PC-3 (cell line): ENCODE measurements at regions not wholly inside any gene's neighbourhood (a gene's known extent, or its start where the extent isn't known, plus 50 kb on each side); places are given as distances from the start of the nearest gene placed in this dataset.

Experiments used
- ATAC-seq: fragments of 200-7000 bp; cut with Tn5 transposase; 2 replicates; pipeline ENCODE4 v1.9.1; 2020; ENCODE audit warnings: mild to moderate bottlenecking, moderate library complexity
- BruUV-seq: library from RNA; stranded (reverse); fragments of 400-500 nt; replicated peaks from 2 replicates; lab custom pipeline; 2021; lab: Mats Ljungman, UMichigan
- CTCF ChIA-PET: fragments of 300-600 bp; sonication (Branson Sonifier 250); formaldehyde crosslinking; loops from one replicate; lab custom pipeline; 2022; ENCODE audit warnings: antibody characterized with exemption; lab: Charles Lee
- POLR2A ChIA-PET: fragments of 300-600 bp; sonication (Branson Sonifier 250); formaldehyde crosslinking; loops from one replicate; lab custom pipeline; 2022; ENCODE audit warnings: antibody characterized with exemption; ENCODE audit not compliant: unreplicated experiment; lab: Charles Lee
- DNase-seq: peaks from one replicate; pipeline ENCODE4 v3.0.0-alpha.2; 2015
- H2AFZ ChIP-seq: fragments of 300-600 bp; sonication (generic); 2 replicates; pipeline ENCODE4 v1.6.0; 2016; ENCODE audit warnings: antibody characterized with exemption, low read length
- H3F3A ChIP-seq: fragments of 300-600 bp; sonication (generic); one replicate; pipeline ENCODE4 v1.6.0; 2017; ENCODE audit warnings: antibody characterized with exemption, low read length, control low read depth, mild to moderate bottlenecking; ENCODE audit not compliant: unreplicated experiment
- H3K27ac ChIP-seq: fragments of 300-600 bp; sonication (generic); 2 replicates; pipeline ENCODE4 v1.5.1; 2016; ENCODE audit warnings: mild to moderate bottlenecking, low read length
- H3K27me3 ChIP-seq: fragments of 300-600 bp; sonication (generic); 2 replicates; pipeline ENCODE4 v1.6.1; 2016; ENCODE audit warnings: low read length, mixed read lengths
- H3K36me3 ChIP-seq: fragments of 300-600 bp; sonication (generic); 2 replicates; pipeline ENCODE4 v1.6.1; 2016; ENCODE audit warnings: low read depth, mixed run types, low read length, mixed read lengths
- H3K4me1 ChIP-seq: fragments of 300-600 bp; sonication (generic); 2 replicates; pipeline ENCODE4 v1.5.1; 2016; ENCODE audit warnings: low read length; ENCODE audit not compliant: insufficient read depth
- H3K4me2 ChIP-seq: fragments of 300-600 bp; sonication (generic); 2 replicates; pipeline ENCODE4 v1.6.0; 2016; ENCODE audit warnings: low read length
- H3K4me3 ChIP-seq: fragments of 300-600 bp; sonication (generic); 2 replicates; pipeline ENCODE4 v1.5.1; 2016; ENCODE audit warnings: mild to moderate bottlenecking, low read length, mixed read lengths
- H3K79me2 ChIP-seq: fragments of 300-600 bp; sonication (generic); 2 replicates; pipeline ENCODE4 v1.6.1; 2017; ENCODE audit warnings: low read length, mixed read lengths
- H3K9ac ChIP-seq: fragments of 300-600 bp; sonication (generic); 2 replicates; pipeline ENCODE4 v1.6.0; 2016; ENCODE audit warnings: mild to moderate bottlenecking, low read length
- H3K9me2 ChIP-seq: fragments of 300-600 bp; sonication (generic); replicated peaks from 2 replicates; pipeline ENCODE4 v1.6.1; 2016; ENCODE audit warnings: mixed run types, low read length, mixed read lengths
- H3K9me3 ChIP-seq: fragments of 300-600 bp; sonication (generic); 2 replicates; pipeline ENCODE4 v1.6.1; 2016; ENCODE audit warnings: low read length, mixed read lengths
- H4K20me1 ChIP-seq: fragments of 300-600 bp; sonication (generic); 2 replicates; pipeline ENCODE4 v1.6.1; 2016; ENCODE audit warnings: low read length, mixed read lengths
- EZH2 ChIP-seq: fragments of 300-600 bp; sonication (generic); IDR thresholded peaks from one replicate; pipeline ENCODE4 v1.6.1; 2017; ENCODE audit warnings: antibody characterized with exemption, mild to moderate bottlenecking, low read length; ENCODE audit not compliant: unreplicated experiment
- EZH2phosphoT487 ChIP-seq: fragments of 300-600 bp; sonication (generic); IDR thresholded peaks from 2 replicates; pipeline ENCODE4 v1.6.1; 2018; ENCODE audit warnings: mild to moderate bottlenecking, antibody characterized with exemption, low read length, borderline replicate concordance
- intact Hi-C: fragments of 100-400 bp; cut with micrococcal nuclease; formaldehyde crosslinking; loops from 2 replicates; pipeline ENCODE4 v1.9.0; 2023
- TF ChIP-seq, protein P1 (sequence below): fragments of 300-600 bp; sonication (generic); conservative IDR thresholded peaks from 2 replicates; pipeline ENCODE4 v1.5.1; 2017; ENCODE audit warnings: antibody characterized with exemption, low read depth, mild to moderate bottlenecking, low read length

DNA sequence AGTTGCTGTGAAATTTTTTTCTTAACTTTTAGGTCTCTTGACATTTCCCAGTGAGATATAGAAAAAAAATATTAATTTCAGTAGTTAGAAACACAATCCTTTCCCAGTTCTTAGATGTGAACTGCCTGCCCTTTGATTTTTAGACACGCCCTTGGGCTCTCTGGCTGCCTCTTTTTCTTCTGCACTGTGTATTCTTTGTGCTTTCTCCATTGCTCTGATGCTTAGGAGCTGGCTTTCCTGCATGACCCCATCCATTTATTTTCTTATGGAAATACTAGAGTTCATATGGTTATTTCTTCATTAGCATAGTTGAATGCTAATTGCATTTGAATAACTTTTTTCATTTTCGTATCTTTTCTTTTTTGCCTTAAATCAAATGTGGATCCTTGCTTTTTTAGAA, 224.9 kb upstream of the SMIM31 start:
- BruUV-seq = no TSS peak
- no peaks in the 10 kb centered on the region for H3K9me2 ChIP-seq
- H3K79me2 ChIP-seq = no peaks in the 10 kb centered on the region
- H2AFZ ChIP-seq = no peak overlapping the region
- H3K9me3 ChIP-seq = no peaks in the 10 kb centered on the region
- no peaks in the 10 kb centered on the region for H3F3A ChIP-seq
- no peak overlapping the region for H3K27ac ChIP-seq
- no peaks in the 10 kb centered on the region for H3K4me1 ChIP-seq
- no peak overlapping the region for H3K4me2 ChIP-seq
- CTCF ChIA-PET = no interaction called here
- intact Hi-C loops = no loop called here
- no peaks in the 10 kb centered on the region for H4K20me1 ChIP-seq
- no peak overlapping the region for H3K9ac ChIP-seq
- no peak for TF ChIP-seq EZH2phosphoT487
- TF ChIP-seq, protein P1, sequence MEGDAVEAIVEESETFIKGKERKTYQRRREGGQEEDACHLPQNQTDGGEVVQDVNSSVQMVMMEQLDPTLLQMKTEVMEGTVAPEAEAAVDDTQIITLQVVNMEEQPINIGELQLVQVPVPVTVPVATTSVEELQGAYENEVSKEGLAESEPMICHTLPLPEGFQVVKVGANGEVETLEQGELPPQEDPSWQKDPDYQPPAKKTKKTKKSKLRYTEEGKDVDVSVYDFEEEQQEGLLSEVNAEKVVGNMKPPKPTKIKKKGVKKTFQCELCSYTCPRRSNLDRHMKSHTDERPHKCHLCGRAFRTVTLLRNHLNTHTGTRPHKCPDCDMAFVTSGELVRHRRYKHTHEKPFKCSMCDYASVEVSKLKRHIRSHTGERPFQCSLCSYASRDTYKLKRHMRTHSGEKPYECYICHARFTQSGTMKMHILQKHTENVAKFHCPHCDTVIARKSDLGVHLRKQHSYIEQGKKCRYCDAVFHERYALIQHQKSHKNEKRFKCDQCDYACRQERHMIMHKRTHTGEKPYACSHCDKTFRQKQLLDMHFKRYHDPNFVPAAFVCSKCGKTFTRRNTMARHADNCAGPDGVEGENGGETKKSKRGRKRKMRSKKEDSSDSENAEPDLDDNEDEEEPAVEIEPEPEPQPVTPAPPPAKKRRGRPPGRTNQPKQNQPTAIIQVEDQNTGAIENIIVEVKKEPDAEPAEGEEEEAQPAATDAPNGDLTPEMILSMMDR = no peak
- TF ChIP-seq EZH2 = no peak
- ATAC-seq (no peak), DNase-seq (no peak)
- H3K27me3 ChIP-seq = no peaks in the 10 kb centered on the region
- H3K36me3 ChIP-seq = no peaks in the 10 kb centered on the region
- POLR2A ChIA-PET = no interaction called here
- no peak overlapping the region for H3K4me3 ChIP-seq

DNA sequence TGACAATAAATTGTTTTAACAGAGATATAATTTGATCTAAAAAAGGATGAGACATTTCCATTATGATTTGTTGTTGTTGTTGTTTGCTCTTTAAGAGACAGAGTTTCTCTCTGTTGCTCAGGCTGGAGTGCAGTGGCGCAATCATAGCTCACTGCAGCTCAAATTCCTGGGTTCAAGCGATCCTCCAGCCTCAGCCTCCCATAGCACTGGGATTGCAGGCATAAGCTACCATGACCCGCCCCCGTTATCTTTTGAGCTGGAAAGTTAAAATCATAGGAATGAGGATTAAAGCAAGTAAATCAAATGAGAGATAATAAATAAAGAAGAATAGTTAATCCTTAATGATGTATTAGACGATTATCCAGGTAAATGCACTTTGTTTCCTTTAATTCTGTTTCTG, 224.4 kb upstream of the SMIM31 start:
- Histone ChIP-seq H3K4me2 (no peak overlapping the region), H3F3A (no peaks in the 10 kb centered on the region), H3K36me3 (no peaks in the 10 kb centered on the region), H3K4me1 (no peaks in the 10 kb centered on the region), H3K79me2 (no peaks in the 10 kb centered on the region), H3K27me3 (no peaks in the 10 kb centered on the region), H3K4me3 (no peak overlapping the region), H4K20me1 (no peaks in the 10 kb centered on the region), H3K9me3 (no peaks in the 10 kb centered on the region), H3K9me2 (no peaks in the 10 kb centered on the region), H3K27ac (no peak overlapping the region), H2AFZ (no peak overlapping the region), H3K9ac (no peak overlapping the region)
- DNase-seq (no peak), ATAC-seq (no peak)
- ChIA-PET CTCF (no interaction called here), POLR2A (no interaction called here)
- BruUV-seq = no TSS peak
- TF ChIP-seq, protein P1 = no peak
- TF ChIP-seq EZH2 = no peak
- no peak for TF ChIP-seq EZH2phosphoT487
- intact Hi-C loops = no loop called here

DNA sequence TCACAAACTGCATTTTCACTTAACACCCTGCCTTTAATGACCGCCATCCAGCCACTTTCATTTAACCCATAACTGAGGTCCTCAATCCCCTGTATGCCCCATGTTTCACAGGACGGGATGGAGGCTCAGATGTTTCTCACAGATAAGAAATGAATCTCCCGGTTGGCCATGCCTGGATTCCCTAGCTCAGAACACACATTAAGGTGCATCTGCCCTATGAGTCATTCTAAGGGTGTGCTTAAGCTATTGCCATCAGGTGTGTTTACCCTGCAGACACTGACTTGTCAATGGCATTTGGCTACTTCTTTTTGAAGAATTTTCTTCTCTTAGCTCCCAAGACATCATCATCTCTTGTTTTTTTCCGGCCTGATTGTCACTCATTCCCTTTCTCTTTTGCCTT, 222.6 kb upstream of the SMIM31 start:
- ChIA-PET POLR2A (no interaction called here), CTCF (no interaction called here)
- H3K36me3 ChIP-seq = no peaks in the 10 kb centered on the region
- no peaks in the 10 kb centered on the region for H3K9me3 ChIP-seq
- ATAC-seq (no peak), DNase-seq (peak; percentile 35)
- no peak overlapping the region for H3K27ac ChIP-seq
- H2AFZ ChIP-seq = no peak overlapping the region
- no peaks in the 10 kb centered on the region for H3K79me2 ChIP-seq
- intact Hi-C loops = loop anchor here (10.0 kb wide), 1 partner anchor 87 kb away; no protein-coding TSS in a partner anchor
- H3K4me1 ChIP-seq = no peaks in the 10 kb centered on the region; the same call in 1 of the 2 replicates
- no peak overlapping the region for H3K4me3 ChIP-seq
- no peaks in the 10 kb centered on the region for H3K9me2 ChIP-seq
- no peaks in the 10 kb centered on the region for H3K27me3 ChIP-seq
- H3F3A ChIP-seq = no peaks in the 10 kb centered on the region
- TF ChIP-seq EZH2phosphoT487 = no peak
- TF ChIP-seq, protein P1 = no peak
- no peak for TF ChIP-seq EZH2
- H4K20me1 ChIP-seq = no peaks in the 10 kb centered on the region
- no TSS peak for BruUV-seq
- no peak overlapping the region for H3K4me2 ChIP-seq
- H3K9ac ChIP-seq = no peak overlapping the region
